ENCODE measurements at regions not wholly inside any gene's neighbourhood (a gene's known extent, or its start where the extent isn't known, plus 50 kb on each side); places are given as distances from the start of the nearest gene placed in this dataset.

DNA sequence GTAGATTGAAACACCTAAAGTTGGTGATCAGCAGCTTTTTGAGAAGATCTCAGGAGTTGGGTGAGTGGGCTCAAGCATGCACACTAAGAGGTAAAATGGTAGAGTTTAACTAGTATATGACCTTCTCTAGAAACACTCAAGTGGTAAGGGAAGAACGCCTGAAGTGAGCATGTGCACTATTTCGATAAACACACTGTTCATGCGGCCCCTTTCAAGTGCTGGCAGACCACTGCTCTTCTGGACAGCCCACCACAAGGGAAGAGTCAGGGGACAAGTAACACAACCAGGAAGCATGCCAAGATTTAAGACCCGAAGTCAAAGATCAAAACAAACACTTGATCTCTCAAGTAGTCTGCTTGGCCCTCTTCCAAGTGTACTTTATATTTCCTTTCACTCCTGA lies 519.5 kb upstream of the ZWINT start:
- DNase-seq, result no peak
- no peaks in the 10 kb centered on the region for H3K36me3 Mint-ChIP-seq (ENCODE audit: low read depth)
- no peaks in the 10 kb centered on the region for H3K4me1 Mint-ChIP-seq
- ATAC-seq, result no peak
- H3K27me3 Mint-ChIP-seq, result no peaks in the 10 kb centered on the region
- peaks cover 9% of the 10 kb centered on the region for H3K9me3 Mint-ChIP-seq
- no peak overlapping the region for H3K4me3 Mint-ChIP-seq
- H3K27ac Mint-ChIP-seq, result no peak overlapping the region

DNA sequence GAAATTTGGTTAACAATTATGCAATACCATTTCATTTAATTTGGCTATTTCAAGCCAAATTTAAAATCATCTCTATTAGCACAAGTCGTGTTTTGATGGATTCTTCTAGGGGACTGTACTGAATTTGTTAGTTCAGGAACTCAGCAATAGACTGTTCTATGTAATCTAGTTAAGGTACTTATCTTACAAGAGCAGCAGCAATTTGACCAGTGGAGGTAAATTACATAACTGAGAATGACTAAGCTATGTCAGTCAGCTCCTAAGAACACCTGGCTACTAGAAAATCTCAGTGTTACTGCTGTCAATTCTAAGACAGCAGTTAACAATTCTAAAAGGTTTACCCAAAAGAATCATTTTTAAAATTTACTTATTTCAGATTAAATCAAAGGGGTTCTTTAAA lies 513.9 kb upstream of the ZWINT start:
- ATAC-seq (no peak), DNase-seq (no peak)
- no peak overlapping the region for H3K4me3 Mint-ChIP-seq
- H3K36me3 Mint-ChIP-seq (ENCODE audit: low read depth), result no peaks in the 10 kb centered on the region
- no peaks in the 10 kb centered on the region for H3K4me1 Mint-ChIP-seq
- no peak overlapping the region for H3K27ac Mint-ChIP-seq
- H3K9me3 Mint-ChIP-seq, result peaks cover 27% of the 10 kb centered on the region
- no peaks in the 10 kb centered on the region for H3K27me3 Mint-ChIP-seq

DNA sequence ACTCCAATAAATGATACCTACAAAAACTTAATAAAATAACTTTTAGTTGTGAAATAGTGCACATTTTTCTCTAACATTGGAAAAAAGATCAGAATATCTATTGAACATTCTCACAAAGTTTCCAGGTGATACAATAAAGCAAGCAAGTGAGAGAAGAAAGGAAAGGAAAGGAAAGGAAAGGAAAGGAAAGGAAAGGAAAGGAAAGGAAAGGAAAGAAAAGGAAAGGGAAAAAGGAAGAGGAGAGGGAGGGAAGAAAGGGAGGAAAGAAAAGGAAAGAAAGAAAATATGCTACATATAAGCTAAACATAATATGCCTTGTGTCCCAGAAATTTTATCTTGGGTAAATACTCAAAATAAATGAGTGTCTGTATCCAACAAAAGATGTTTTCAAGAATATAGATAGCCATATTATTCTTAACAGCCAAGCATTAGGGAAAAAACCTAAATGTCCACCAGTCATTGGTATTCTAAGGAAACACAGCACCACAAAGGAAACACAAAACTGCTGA lies 510.2 kb upstream of the ZWINT start:
- Mint-ChIP-seq H3K27ac (no peak overlapping the region), H3K9me3 (peaks cover 30% of the 10 kb centered on the region), H3K27me3 (no peaks in the 10 kb centered on the region), H3K4me1 (no peaks in the 10 kb centered on the region), H3K4me3 (no peak overlapping the region), H3K36me3 (ENCODE audit: low read depth) (no peaks in the 10 kb centered on the region)
- ATAC-seq, result no peak
- no peak for DNase-seq

DNA sequence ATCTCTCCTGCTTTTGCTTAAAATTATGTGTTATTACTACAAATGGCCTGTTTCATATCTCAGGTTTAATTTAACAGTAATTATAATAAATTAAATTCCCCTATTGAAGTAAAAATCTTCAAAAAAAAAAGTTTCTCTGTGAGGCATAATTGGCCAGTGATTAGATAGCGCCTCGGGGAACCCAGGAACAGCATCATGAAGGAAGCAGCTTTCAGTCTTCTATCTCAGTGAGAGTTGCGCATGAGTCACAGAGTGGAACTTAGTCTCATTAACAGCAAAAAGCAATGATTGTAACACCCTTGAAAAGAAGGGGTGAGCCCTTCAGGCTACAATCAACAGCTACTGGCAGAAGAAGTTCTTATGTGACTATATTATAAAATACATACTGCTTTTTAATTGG lies 506.2 kb upstream of the ZWINT start:
- Mint-ChIP-seq H3K9me3 (peaks cover 22% of the 10 kb centered on the region), H3K4me3 (no peak overlapping the region)

DNA sequence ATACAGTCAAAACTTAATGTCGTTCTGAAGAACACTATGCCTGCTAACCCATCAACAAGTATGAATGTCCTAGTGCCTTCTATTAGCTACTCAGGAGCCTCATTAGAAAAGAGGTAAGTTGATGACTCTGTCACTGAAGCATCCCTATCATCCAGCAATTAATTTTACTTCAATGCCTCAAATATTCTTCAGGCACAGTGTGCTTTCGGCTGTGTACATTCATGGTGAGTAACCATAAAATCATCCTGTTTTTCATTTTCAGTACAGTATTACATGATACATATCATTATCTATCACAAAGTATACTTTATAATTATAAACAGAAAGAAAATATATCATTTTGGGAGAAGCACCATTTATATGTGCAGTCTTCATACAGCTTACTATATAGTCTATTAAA lies 495.5 kb upstream of the ZWINT start:
- H3K27ac Mint-ChIP-seq, result no peak overlapping the region
- H3K4me1 Mint-ChIP-seq, result no peaks in the 10 kb centered on the region
- H3K9me3 Mint-ChIP-seq, result peaks cover 4% of the 10 kb centered on the region
- ATAC-seq (no peak), DNase-seq (no peak)
- H3K4me3 Mint-ChIP-seq, result no peak overlapping the region
- H3K36me3 Mint-ChIP-seq (ENCODE audit: low read depth), result no peaks in the 10 kb centered on the region
- no peaks in the 10 kb centered on the region for H3K27me3 Mint-ChIP-seq

More for the DNA sequence above, 506.2 kb upstream of the ZWINT start:
- no peak for DNase-seq
- Mint-ChIP-seq H3K27me3 (no peaks in the 10 kb centered on the region), H3K36me3 (ENCODE audit: low read depth) (no peaks in the 10 kb centered on the region), H3K27ac (no peak overlapping the region), H3K4me1 (no peaks in the 10 kb centered on the region)
- ATAC-seq, result no peak

DNA sequence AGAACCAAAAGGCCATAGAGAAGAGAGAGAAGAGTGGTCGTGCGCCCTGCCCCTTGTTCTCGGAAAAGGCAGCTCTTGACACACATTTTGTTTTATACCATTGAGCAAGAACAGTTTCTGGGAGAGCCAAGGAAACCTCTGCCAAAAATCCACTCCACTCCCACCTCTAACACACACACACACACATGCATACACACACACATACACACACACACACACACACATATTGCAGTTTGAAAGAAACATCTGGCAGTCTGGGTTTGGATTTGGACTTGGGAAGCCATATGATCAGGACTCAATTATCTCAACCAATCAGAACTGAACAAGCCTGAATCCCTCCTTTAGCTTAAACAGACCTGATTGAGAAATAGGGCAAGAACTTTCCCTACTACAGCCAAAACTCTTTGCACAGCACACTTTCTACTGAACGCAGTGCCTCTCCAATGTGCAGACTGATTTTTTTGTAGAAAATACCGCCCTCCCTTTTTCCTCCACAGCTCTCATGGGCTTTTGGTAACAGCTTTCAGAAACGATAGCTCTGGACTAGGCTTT lies 484.0 kb upstream of the ZWINT start:
- Mint-ChIP-seq H3K4me3 (no peak overlapping the region), H3K36me3 (ENCODE audit: low read depth) (no peaks in the 10 kb centered on the region), H3K9me3 (peaks cover 7% of the 10 kb centered on the region), H3K27me3 (no peaks in the 10 kb centered on the region), H3K27ac (no peak overlapping the region), H3K4me1 (no peaks in the 10 kb centered on the region)
- ATAC-seq, result no peak
- DNase-seq, result no peak

DNA sequence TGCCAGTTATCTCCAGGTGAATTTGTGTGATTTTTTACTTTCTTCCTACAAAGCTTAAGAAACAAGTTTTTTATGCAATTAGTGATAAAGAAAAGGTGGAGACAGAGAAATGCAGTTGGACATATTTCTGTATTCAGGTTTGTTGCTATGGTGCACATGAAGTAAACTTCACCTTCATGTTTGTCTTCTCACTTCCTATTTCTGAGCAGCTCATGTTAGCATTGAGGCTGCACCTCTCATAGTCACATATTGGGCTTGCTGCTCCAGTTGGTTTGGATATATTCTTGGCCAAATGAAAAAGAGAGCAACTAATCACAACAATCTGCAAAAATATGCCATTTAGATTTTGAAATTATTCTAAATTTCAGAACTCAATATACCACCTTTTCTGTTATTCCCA lies 475.6 kb upstream of the ZWINT start:
- H3K36me3 Mint-ChIP-seq (ENCODE audit: low read depth), result no peaks in the 10 kb centered on the region
- no peak overlapping the region for H3K27ac Mint-ChIP-seq
- ATAC-seq (no peak), DNase-seq (no peak)
- H3K27me3 Mint-ChIP-seq, result no peaks in the 10 kb centered on the region
- peaks cover 6% of the 10 kb centered on the region for H3K9me3 Mint-ChIP-seq
- no peak overlapping the region for H3K4me3 Mint-ChIP-seq
- no peaks in the 10 kb centered on the region for H3K4me1 Mint-ChIP-seq

DNA sequence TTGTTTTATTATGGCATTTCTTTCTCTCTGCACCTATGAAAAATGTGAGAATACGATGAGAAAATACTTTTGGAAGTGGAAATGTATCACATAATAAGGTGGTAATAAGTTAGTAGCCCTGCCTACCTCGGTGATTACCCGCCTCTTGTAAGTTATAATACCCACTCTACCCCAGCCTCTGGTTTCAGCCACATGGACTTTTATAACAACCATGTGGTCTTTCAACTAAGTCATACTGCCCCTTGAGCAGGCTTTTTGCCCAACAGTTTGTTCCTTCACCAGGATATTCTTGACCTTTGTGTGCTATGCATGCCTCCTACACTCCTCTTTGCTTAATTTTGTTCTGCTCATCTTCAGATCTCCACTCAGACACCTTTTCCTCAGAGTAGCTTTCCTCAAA lies 470.6 kb upstream of the ZWINT start:
- no peak overlapping the region for H3K27ac Mint-ChIP-seq
- no peaks in the 10 kb centered on the region for H3K27me3 Mint-ChIP-seq
- no peak for ATAC-seq
- no peak for DNase-seq
- H3K4me3 Mint-ChIP-seq, result no peak overlapping the region
- peaks cover 20% of the 10 kb centered on the region for H3K9me3 Mint-ChIP-seq
- H3K36me3 Mint-ChIP-seq (ENCODE audit: low read depth), result no peaks in the 10 kb centered on the region
- H3K4me1 Mint-ChIP-seq, result no peaks in the 10 kb centered on the region

DNA sequence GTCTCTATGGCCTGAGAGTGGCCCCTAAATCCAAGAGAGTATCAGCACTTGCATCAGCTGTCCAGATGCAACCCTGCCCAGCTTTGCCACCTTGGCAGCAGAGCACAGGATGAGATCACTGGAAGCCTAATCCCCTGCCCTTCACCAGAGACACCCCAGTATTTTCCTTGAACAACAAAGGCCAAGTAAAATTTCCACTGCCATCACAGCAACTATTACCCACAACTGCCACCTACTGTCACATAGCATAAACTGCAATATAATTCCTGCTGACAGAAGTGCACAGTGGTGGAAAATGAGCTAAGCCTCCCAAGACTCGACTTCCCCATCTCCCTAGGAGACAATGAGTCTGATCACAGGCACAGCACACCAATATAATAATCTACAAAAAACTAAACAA lies 462.8 kb upstream of the ZWINT start:
- ATAC-seq, result no peak
- no peak overlapping the region for H3K27ac Mint-ChIP-seq

DNA sequence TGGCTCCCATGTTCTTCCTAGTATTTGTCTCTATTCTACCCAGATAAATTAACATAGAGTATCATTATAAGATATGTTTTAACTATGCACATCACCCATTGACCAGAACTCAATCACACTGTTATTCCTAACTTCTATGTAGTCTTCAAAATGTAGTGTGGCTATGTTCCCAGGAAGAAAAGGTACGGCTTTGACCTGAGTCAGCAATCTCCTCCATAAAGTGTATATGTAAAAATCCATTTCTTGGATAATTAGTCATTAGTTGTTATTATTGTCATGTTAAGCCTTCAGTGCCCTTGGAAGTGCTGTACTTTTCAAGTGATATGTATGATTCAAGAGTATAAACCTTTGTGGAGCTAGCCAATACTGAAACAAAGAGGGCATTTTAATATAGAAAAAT lies 444.0 kb upstream of the ZWINT start:
- H3K27ac Mint-ChIP-seq, result no peak overlapping the region
- no peaks in the 10 kb centered on the region for H3K4me1 Mint-ChIP-seq
- ATAC-seq (no peak), DNase-seq (no peak)
- no peak overlapping the region for H3K4me3 Mint-ChIP-seq
- no peaks in the 10 kb centered on the region for H3K27me3 Mint-ChIP-seq
- no peaks in the 10 kb centered on the region for H3K36me3 Mint-ChIP-seq (ENCODE audit: low read depth)
- peaks cover 24% of the 10 kb centered on the region for H3K9me3 Mint-ChIP-seq

More for the DNA sequence above, 462.8 kb upstream of the ZWINT start:
- H3K4me1 Mint-ChIP-seq, result no peaks in the 10 kb centered on the region
- H3K27me3 Mint-ChIP-seq, result no peaks in the 10 kb centered on the region
- no peak overlapping the region for H3K4me3 Mint-ChIP-seq
- peaks cover 35% of the 10 kb centered on the region for H3K9me3 Mint-ChIP-seq
- DNase-seq, result no peak
- H3K36me3 Mint-ChIP-seq (ENCODE audit: low read depth), result no peaks in the 10 kb centered on the region

DNA sequence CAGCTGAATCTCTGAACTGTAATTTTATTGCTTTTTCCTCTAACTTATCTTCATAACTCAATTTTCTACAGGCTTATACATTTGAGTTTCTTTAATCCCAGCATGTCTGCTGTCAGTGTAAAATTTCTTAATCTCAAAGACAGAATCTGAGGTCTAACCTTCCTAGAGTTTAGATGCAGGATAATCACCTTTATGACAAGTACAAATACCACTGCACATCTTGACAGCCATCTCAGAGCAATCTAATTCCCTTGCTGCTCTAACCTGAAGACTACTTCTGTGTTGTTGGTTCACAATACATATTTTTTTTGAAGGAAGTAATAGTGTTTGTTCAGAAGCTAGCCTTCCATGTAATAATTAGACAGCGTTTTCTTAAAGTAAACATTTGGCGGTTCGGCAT lies 424.2 kb upstream of the ZWINT start:
- H3K4me3 Mint-ChIP-seq, result no peak overlapping the region
- ATAC-seq, result no peak

DNA sequence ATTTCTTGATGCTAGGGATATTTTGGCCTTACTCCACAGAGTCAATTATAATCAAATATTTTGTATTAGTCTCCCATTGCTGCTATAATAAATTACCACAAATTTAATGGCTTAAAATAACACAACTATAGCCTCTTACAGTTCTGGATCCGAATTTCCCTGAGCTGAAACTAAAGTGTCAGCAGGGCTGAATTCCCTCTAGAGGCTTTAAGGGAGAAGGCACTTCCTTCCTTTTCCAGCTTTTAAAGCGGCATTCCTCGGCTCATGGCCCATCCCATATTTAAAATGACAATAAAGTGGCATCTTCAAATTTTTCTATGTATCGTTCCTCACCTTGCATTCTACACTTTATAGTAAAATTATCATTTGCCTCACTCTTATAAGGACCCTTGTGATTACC lies 421.4 kb upstream of the ZWINT start:
- H3K36me3 Mint-ChIP-seq (ENCODE audit: low read depth), result no peaks in the 10 kb centered on the region
- H3K9me3 Mint-ChIP-seq, result peaks cover 17% of the 10 kb centered on the region
- no peaks in the 10 kb centered on the region for H3K27me3 Mint-ChIP-seq
- DNase-seq, result no peak
- H3K4me1 Mint-ChIP-seq, result no peaks in the 10 kb centered on the region
- ATAC-seq, result no peak
- no peak overlapping the region for H3K27ac Mint-ChIP-seq
- no peak overlapping the region for H3K4me3 Mint-ChIP-seq

More for the DNA sequence above, 424.2 kb upstream of the ZWINT start:
- Mint-ChIP-seq H3K27me3 (no peaks in the 10 kb centered on the region), H3K36me3 (ENCODE audit: low read depth) (no peaks in the 10 kb centered on the region), H3K4me1 (no peaks in the 10 kb centered on the region), H3K27ac (no peak overlapping the region), H3K9me3 (peaks cover 8% of the 10 kb centered on the region)
- DNase-seq, result no peak

DNA sequence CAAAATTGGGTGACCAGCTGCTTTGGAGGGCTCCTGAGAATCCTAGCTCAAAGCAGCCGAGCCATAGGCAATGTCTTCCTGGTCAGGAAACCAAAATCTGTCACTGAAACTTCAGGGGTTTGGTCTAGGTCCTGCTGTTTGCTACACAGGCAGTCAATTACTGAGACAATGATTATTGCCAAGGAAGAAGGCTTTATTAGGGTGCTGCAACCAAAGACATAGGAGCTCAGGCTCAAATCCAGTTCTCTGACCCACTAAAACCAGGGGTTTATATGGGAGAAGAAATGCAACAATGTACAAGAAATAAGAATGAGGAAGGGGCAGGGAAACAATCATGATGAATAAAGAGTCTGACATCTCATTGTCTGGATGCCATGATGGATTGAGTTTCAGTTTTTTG lies 410.3 kb upstream of the ZWINT start:
- Mint-ChIP-seq H3K9me3 (peaks cover 14% of the 10 kb centered on the region), H3K27me3 (no peaks in the 10 kb centered on the region), H3K27ac (no peak overlapping the region), H3K36me3 (ENCODE audit: low read depth) (no peaks in the 10 kb centered on the region), H3K4me1 (no peaks in the 10 kb centered on the region), H3K4me3 (no peak overlapping the region)
- DNase-seq (no peak), ATAC-seq (no peak)

DNA sequence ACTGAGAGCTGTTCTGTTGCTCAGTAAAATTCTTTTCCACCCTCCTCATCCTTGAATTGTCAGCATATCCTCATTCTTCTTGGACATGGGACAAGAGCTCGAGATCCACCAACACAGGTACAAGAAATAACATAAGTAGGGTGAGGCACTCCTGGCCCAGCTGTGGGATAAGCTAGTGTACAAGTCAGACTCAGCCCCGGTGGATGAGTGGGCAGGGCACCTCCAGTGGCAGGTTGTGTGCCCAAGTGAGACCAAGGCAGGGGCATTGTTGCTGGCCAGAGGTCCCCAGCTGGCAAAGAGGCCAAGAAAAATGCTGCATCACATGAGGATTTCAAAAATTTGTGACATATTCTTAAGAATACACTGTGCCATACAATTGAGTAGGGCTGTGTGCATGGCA lies 402.0 kb upstream of the ZWINT start:
- peaks cover 19% of the 10 kb centered on the region for H3K9me3 Mint-ChIP-seq
- H3K4me1 Mint-ChIP-seq, result no peaks in the 10 kb centered on the region
- no peak overlapping the region for H3K4me3 Mint-ChIP-seq
- H3K27ac Mint-ChIP-seq, result no peak overlapping the region
- no peaks in the 10 kb centered on the region for H3K36me3 Mint-ChIP-seq (ENCODE audit: low read depth)
- H3K27me3 Mint-ChIP-seq, result no peaks in the 10 kb centered on the region
- ATAC-seq (no peak), DNase-seq (no peak)

DNA sequence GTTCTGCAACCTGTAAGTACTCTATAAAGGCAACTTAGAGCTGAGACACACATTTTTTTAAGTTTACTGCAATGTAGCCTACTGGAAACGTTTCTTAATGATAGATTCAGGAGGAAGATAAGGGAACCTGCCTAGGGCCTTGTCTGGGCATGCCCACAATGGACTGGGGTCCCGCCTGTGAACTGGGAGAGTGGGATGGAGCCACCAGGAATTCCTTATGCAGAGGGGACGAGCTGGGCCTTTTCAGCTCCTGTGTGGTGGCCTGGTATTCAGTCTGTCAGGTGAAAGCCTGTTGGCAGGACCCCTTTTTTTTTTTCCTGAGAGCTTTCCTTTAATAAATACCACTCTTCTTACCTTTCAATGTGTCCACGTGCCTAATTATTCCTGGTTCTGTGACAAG lies 384.4 kb upstream of the ZWINT start:
- no peaks in the 10 kb centered on the region for H3K4me1 Mint-ChIP-seq
- no peak for DNase-seq
- H3K27ac Mint-ChIP-seq, result no peak overlapping the region
- ATAC-seq, result no peak
- H3K36me3 Mint-ChIP-seq (ENCODE audit: low read depth), result no peaks in the 10 kb centered on the region
- H3K27me3 Mint-ChIP-seq, result no peaks in the 10 kb centered on the region
- H3K9me3 Mint-ChIP-seq, result peaks cover 4% of the 10 kb centered on the region
- no peak overlapping the region for H3K4me3 Mint-ChIP-seq

DNA sequence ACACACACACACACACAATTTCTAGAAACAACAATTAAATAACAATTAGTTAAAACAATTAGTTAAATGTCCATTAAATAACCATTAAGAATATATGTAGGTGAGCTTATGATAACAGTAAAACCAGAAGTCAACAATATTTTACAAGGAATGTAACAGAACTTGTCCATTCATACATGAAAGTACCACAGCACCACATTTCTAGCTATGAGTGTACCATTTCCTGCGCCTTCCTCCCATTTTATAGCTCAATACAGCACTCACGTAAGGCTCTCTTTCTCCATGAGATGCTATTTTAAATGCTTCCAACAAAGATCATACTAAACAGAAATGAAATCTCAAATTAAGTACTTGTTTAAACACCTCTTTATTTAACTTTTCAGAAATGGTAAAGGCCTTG lies 367.3 kb upstream of the ZWINT start:
- no peaks in the 10 kb centered on the region for H3K27me3 Mint-ChIP-seq
- H3K27ac Mint-ChIP-seq, result no peak overlapping the region
- H3K4me1 Mint-ChIP-seq, result no peaks in the 10 kb centered on the region
- H3K9me3 Mint-ChIP-seq, result peaks cover 27% of the 10 kb centered on the region
- H3K36me3 Mint-ChIP-seq (ENCODE audit: low read depth), result no peaks in the 10 kb centered on the region
- no peak overlapping the region for H3K4me3 Mint-ChIP-seq
- ATAC-seq, result no peak
- no peak for DNase-seq

All from activated naive CD8-positive, alpha-beta T cell treated with anti-CD3 and anti-CD28 coated beads, Interleukin-2, amount 50 U/mL, for 24 hours (primary cell).